ENCODE measurements at regions not wholly inside any gene's neighbourhood (a gene's known extent, or its start where the extent isn't known, plus 50 kb on each side); places are given as distances from the start of the nearest gene placed in this dataset.

GRCh38 chr11:116542406-116542805, 230.4 kb downstream of the BUD13 start:
- H3K27ac Mint-ChIP-seq: no peak overlapping the region

GRCh38 chr11:116541460-116541859, 231.3 kb downstream of the BUD13 start:
- Mint-ChIP-seq H3K4me3 (no peak overlapping the region), H3K9me3 (no peaks in the 10 kb centered on the region), H3K36me3 (no peaks in the 10 kb centered on the region)

More at GRCh38 chr11:116542406-116542805, 230.4 kb downstream of the BUD13 start:
- Mint-ChIP-seq H3K4me1 (ENCODE audit: low read depth in 2 of 2) (no peaks in the 10 kb centered on the region), H3K4me3 (no peak overlapping the region), H3K9me3 (no peaks in the 10 kb centered on the region), H3K36me3 (no peaks in the 10 kb centered on the region), H3K27me3 (peaks cover 11 to 20% of the 10 kb centered on the region in 2 donors)
- no peak for DNase-seq (ENCODE audit: low spot score)
- ATAC-seq: no peak

GRCh38 chr11:116540645-116541304, 232.0 kb downstream of the BUD13 start:
- Mint-ChIP-seq H3K9me3 (no peaks in the 10 kb centered on the region), H3K27ac (no peak overlapping the region), H3K27me3 (peaks cover 14 to 28% of the 10 kb centered on the region in 2 donors), H3K36me3 (no peaks in the 10 kb centered on the region), H3K4me3 (no peak overlapping the region), H3K4me1 (ENCODE audit: low read depth in 2 of 2) (no peaks in the 10 kb centered on the region)
- DNase-seq (ENCODE audit: low spot score): no peak
- ATAC-seq: no peak

More at GRCh38 chr11:116541460-116541859, 231.3 kb downstream of the BUD13 start:
- Mint-ChIP-seq H3K4me1 (ENCODE audit: low read depth in 2 of 2) (no peaks in the 10 kb centered on the region), H3K27me3 (peaks cover 14 to 25% of the 10 kb centered on the region in 2 donors), H3K27ac (no peak overlapping the region)
- ATAC-seq: no peak
- DNase-seq (ENCODE audit: low spot score): no peak

- DNase-seq (ENCODE audit: low spot score) (no peak), ATAC-seq (no peak)
- Mint-ChIP-seq H3K36me3 (no peaks in the 10 kb centered on the region), H3K4me1 (ENCODE audit: low read depth in 2 of 2) (no peaks in the 10 kb centered on the region), H3K9me3 (no peaks in the 10 kb centered on the region), H3K27ac (no peak overlapping the region), H3K4me3 (no peak overlapping the region), H3K27me3 (peaks cover 18 to 28% of the 10 kb centered on the region in 2 donors)
Observed at GRCh38 chr11:116539836-116540418, 232.9 kb downstream of the BUD13 start.

GRCh38 chr11:116539211-116539610, 233.6 kb downstream of the BUD13 start:
- H3K4me1 Mint-ChIP-seq (ENCODE audit: low read depth in 2 of 2): no peaks in the 10 kb centered on the region
- H3K27me3 Mint-ChIP-seq: peaks cover 21 to 34% of the 10 kb centered on the region in 2 donors
- no peak for ATAC-seq
- H3K9me3 Mint-ChIP-seq: no peaks in the 10 kb centered on the region
- no peak overlapping the region for H3K4me3 Mint-ChIP-seq
- no peak overlapping the region for H3K27ac Mint-ChIP-seq
- no peak for DNase-seq (ENCODE audit: low spot score)
- no peaks in the 10 kb centered on the region for H3K36me3 Mint-ChIP-seq

GRCh38 chr11:116538677-116539076, 234.1 kb downstream of the BUD13 start:
- ATAC-seq: no peak
- no peak for DNase-seq (ENCODE audit: low spot score)
- Mint-ChIP-seq H3K9me3 (no peaks in the 10 kb centered on the region), H3K27ac (no peak overlapping the region), H3K36me3 (no peaks in the 10 kb centered on the region), H3K27me3 (peaks cover 25 to 39% of the 10 kb centered on the region in 2 donors), H3K4me1 (ENCODE audit: low read depth in 2 of 2) (no peaks in the 10 kb centered on the region), H3K4me3 (no peak overlapping the region)

- Mint-ChIP-seq H3K27me3 (peaks cover 25 to 41% of the 10 kb centered on the region in 2 donors), H3K36me3 (no peaks in the 10 kb centered on the region), H3K4me3 (no peak overlapping the region), H3K9me3 (no peaks in the 10 kb centered on the region), H3K4me1 (ENCODE audit: low read depth in 2 of 2) (no peaks in the 10 kb centered on the region), H3K27ac (no peak overlapping the region)
- DNase-seq (ENCODE audit: low spot score) (no peak), ATAC-seq (no peak)
Observed at GRCh38 chr11:116537709-116538108, 235.1 kb downstream of the BUD13 start.

GRCh38 chr11:116537121-116537520, 235.7 kb downstream of the BUD13 start:
- Mint-ChIP-seq H3K4me1 (ENCODE audit: low read depth in 2 of 2) (no peaks in the 10 kb centered on the region), H3K36me3 (no peaks in the 10 kb centered on the region), H3K27me3 (peaks cover 27 to 44% of the 10 kb centered on the region in 2 donors), H3K4me3 (no peak overlapping the region), H3K9me3 (no peaks in the 10 kb centered on the region), H3K27ac (no peak overlapping the region)
- no peak for ATAC-seq
- DNase-seq (ENCODE audit: low spot score): no peak

- Mint-ChIP-seq H3K4me1 (ENCODE audit: low read depth in 2 of 2) (no peaks in the 10 kb centered on the region), H3K27ac (no peak overlapping the region), H3K4me3 (no peak overlapping the region), H3K9me3 (no peaks in the 10 kb centered on the region), H3K27me3 (peaks cover 32 to 51% of the 10 kb centered on the region in 2 donors), H3K36me3 (no peaks in the 10 kb centered on the region)
- no peak for DNase-seq (ENCODE audit: low spot score)
- ATAC-seq: no peak
Observed at GRCh38 chr11:116536416-116536815, 236.4 kb downstream of the BUD13 start.

- Mint-ChIP-seq H3K4me1 (ENCODE audit: low read depth in 2 of 2) (no peaks in the 10 kb centered on the region), H3K4me3 (no peak overlapping the region), H3K27me3 (peaks cover 34 to 54% of the 10 kb centered on the region in 2 donors), H3K36me3 (no peaks in the 10 kb centered on the region), H3K9me3 (no peaks in the 10 kb centered on the region), H3K27ac (no peak overlapping the region)
- DNase-seq (ENCODE audit: low spot score) (no peak), ATAC-seq (no peak)
Observed at GRCh38 chr11:116535994-116536393, 236.8 kb downstream of the BUD13 start.

- Mint-ChIP-seq H3K4me3 (no peak overlapping the region), H3K9me3 (no peaks in the 10 kb centered on the region), H3K36me3 (no peaks in the 10 kb centered on the region), H3K27ac (no peak overlapping the region), H3K4me1 (ENCODE audit: low read depth in 2 of 2) (no peaks in the 10 kb centered on the region), H3K27me3 (peaks cover 38 to 59% of the 10 kb centered on the region in 2 donors)
- no peak for DNase-seq (ENCODE audit: low spot score)
- no peak for ATAC-seq
Observed at GRCh38 chr11:116535120-116535519, 237.7 kb downstream of the BUD13 start.

GRCh38 chr11:116534270-116534975, 238.4 kb downstream of the BUD13 start:
- no peak for ATAC-seq
- Mint-ChIP-seq H3K27me3 (peaks cover 38 to 62% of the 10 kb centered on the region in 2 donors), H3K27ac (no peak overlapping the region), H3K4me1 (ENCODE audit: low read depth in 2 of 2) (no peaks in the 10 kb centered on the region), H3K4me3 (no peak overlapping the region), H3K9me3 (no peaks in the 10 kb centered on the region), H3K36me3 (no peaks in the 10 kb centered on the region)
- DNase-seq (ENCODE audit: low spot score): no peak

GRCh38 chr11:116533186-116533825, 239.5 kb downstream of the BUD13 start:
- DNase-seq (ENCODE audit: low spot score): no peak
- Mint-ChIP-seq H3K4me1 (ENCODE audit: low read depth in 2 of 2) (no peaks in the 10 kb centered on the region), H3K9me3 (no peaks in the 10 kb centered on the region), H3K4me3 (no peak overlapping the region), H3K36me3 (no peaks in the 10 kb centered on the region), H3K27ac (no peak overlapping the region), H3K27me3 (peaks cover 36 to 54% of the 10 kb centered on the region in 2 donors)
- ATAC-seq: no peak

- Mint-ChIP-seq H3K9me3 (no peaks in the 10 kb centered on the region), H3K4me1 (ENCODE audit: low read depth in 2 of 2) (no peaks in the 10 kb centered on the region), H3K27ac (no peak overlapping the region), H3K27me3 (peaks cover 34 to 51% of the 10 kb centered on the region in 2 donors), H3K4me3 (no peak overlapping the region), H3K36me3 (no peaks in the 10 kb centered on the region)
- DNase-seq (ENCODE audit: low spot score) (no peak), ATAC-seq (no peak)
Observed at GRCh38 chr11:116532066-116532465, 240.7 kb downstream of the BUD13 start.

Measured in natural killer cell treated with Interleukin-12 subunit alpha and Interleukin-12 subunit beta and Interleukin-15 and Interleukin-18, amount 100 ng/mL, for 72 hours (primary cell).